ENCODE measurements at regions not wholly inside any gene's neighbourhood (a gene's known extent, or its start where the extent isn't known, plus 50 kb on each side); places are given as distances from the start of the nearest gene placed in this dataset.

- TF ChIP-seq EZH2 (IDR thresholded peaks at IDR 0.05; ENCODE audit: borderline replicate concordance, insufficient read depth, low read depth, low read length, poor library complexity, severe bottlenecking): no peak
- no peak for TF ChIP-seq CTCF (IDR thresholded peaks at IDR 0.05)
Observed at GRCh38 chr10:90614631-90615030, 243.2 kb downstream of the HTR7 start.

Measured in B cell (primary cell).